Endothelial cell of umbilical vein (primary cell): ENCODE measurements at regions not wholly inside any gene's neighbourhood (a gene's known extent, or its start where the extent isn't known, plus 50 kb on each side); places are given as distances from the start of the nearest gene placed in this dataset.

ENCODE experiments used
- BruUV-seq: library from RNA; stranded (reverse); fragments of 400-500 nt; replicated peaks from 2 replicates; lab custom pipeline; 2021; lab: Mats Ljungman, UMichigan
- CTCF ChIA-PET: fragments of 300-600, 350-600 bp; sonication (Branson Sonifier 250); formaldehyde crosslinking; loops from one replicate; lab custom pipeline; 2021; ENCODE audit warnings: antibody characterized with exemption, inconsistent platforms; lab: Charles Lee
- POLR2A ChIA-PET: fragments of 300-600, 350-600 bp; sonication (Branson Sonifier 250); formaldehyde crosslinking; loops from one replicate; lab custom pipeline; 2021; ENCODE audit warnings: antibody characterized with exemption, inconsistent platforms; lab: Charles Lee
- DNase-seq: peaks from one replicate; pipeline ENCODE4 v3.0.0-alpha.2; 2011; ENCODE audit warnings: low read depth, low spot score
- FAIRE-seq: peaks from 2 replicates; lab custom pipeline; 2011; peaks lifted over from hg19 to GRCh38; lab: Jason Lieb, UNC
- H2AFZ ChIP-seq: 2 replicates; pipeline ENCODE4 v1.6.0; 2012; ENCODE audit warnings: low read depth, low read length, control low read depth, inconsistent platforms
- H3K27ac ChIP-seq: 2 replicates; pipeline ENCODE4 v1.5.1; 2011; ENCODE audit warnings: low read depth, mild to moderate bottlenecking, control low read depth, low read length, moderate library complexity; ENCODE audit not compliant: insufficient read depth
- H3K27me3 ChIP-seq, 2 experiments: 2 replicates each; pipeline versions ENCODE4 v1.6.0 to v1.6.1; 2011; ENCODE audit warnings: low read length in 2 of 2, mixed read lengths in 1 of 2; ENCODE audit not compliant: control insufficient read depth in 2 of 2, insufficient read depth in 2 of 2
- H3K36me3 ChIP-seq, 2 experiments: 2 replicates in 1 of 2; 3 replicates in 1 of 2; pipeline ENCODE4 v1.5.1; 2011; ENCODE audit warnings: low read length in 2 of 2, mild to moderate bottlenecking in 1 of 2, moderate library complexity in 1 of 2; ENCODE audit not compliant: control insufficient read depth in 2 of 2, insufficient read depth in 2 of 2; ENCODE audit errors: extremely low read depth in 1 of 2
- H3K4me1 ChIP-seq: 3 replicates; pipeline ENCODE4 v1.5.1; 2011; ENCODE audit warnings: mild to moderate bottlenecking, low read length; ENCODE audit not compliant: control insufficient read depth, insufficient read depth; ENCODE audit errors: extremely low read depth
- H3K4me2 ChIP-seq: 2 replicates; pipeline ENCODE4 v1.6.1; 2011; ENCODE audit warnings: low read length, control low read depth, mixed read lengths; ENCODE audit not compliant: insufficient read depth
- H3K4me3 ChIP-seq, 3 experiments: fragments of 200-600 bp in 1 of 3; sonication (generic), shearing (Covaris generic) in 1 of 3; replicated peaks in 1 of 3; 2 replicates each; pipeline ENCODE4 v1.5.1; 2011 to 2016; ENCODE audit warnings: control low read depth in 3 of 3, low read length in 3 of 3, mild to moderate bottlenecking in 2 of 3, inconsistent platforms in 1 of 3, low read depth in 1 of 3, moderate library complexity in 1 of 3; ENCODE audit not compliant: insufficient read depth in 1 of 3
- H3K79me2 ChIP-seq: 2 replicates; pipeline ENCODE4 v1.6.0; 2012; ENCODE audit warnings: low read length, inconsistent platforms; ENCODE audit not compliant: control insufficient read depth, insufficient read depth
- H3K9ac ChIP-seq: replicated peaks from 2 replicates; pipeline ENCODE3; 2011; ENCODE audit warnings: low read length, control low read depth; ENCODE audit not compliant: insufficient read depth; ENCODE audit errors: extremely low read depth
- H3K9me1 ChIP-seq: replicated peaks from 3 replicates; pipeline ENCODE4 v1.6.0; 2011; ENCODE audit warnings: mild to moderate bottlenecking, low read length; ENCODE audit not compliant: control insufficient read depth, insufficient read depth; ENCODE audit errors: extremely low read depth
- H3K9me3 ChIP-seq: replicated peaks from 2 replicates; pipeline ENCODE4 v1.5.1; 2012; ENCODE audit warnings: low read length, inconsistent platforms; ENCODE audit not compliant: control insufficient read depth, insufficient read depth
- H4K20me1 ChIP-seq: replicated peaks from 2 replicates; pipeline ENCODE3; 2011; ENCODE audit warnings: mild to moderate bottlenecking, low read length; ENCODE audit not compliant: control insufficient read depth, insufficient read depth; ENCODE audit errors: extremely low read depth
- CTCF ChIP-seq, 2 donors: IDR thresholded peaks; 1 replicate in 1 of 2; 2 replicates in 1 of 2; pipeline ENCODE4 v1.5.1; 2011; ENCODE audit warnings: low read length in 2 of 2, mild to moderate bottlenecking in 2 of 2, moderate library complexity in 2 of 2, control low read depth in 1 of 2, inconsistent platforms in 1 of 2, low read depth in 1 of 2; ENCODE audit not compliant: insufficient read depth in 1 of 2; ENCODE audit errors: extremely low read depth in 1 of 2
- EZH2 ChIP-seq: IDR thresholded peaks from 2 replicates; pipeline ENCODE4 v1.6.1; 2012; ENCODE audit warnings: borderline replicate concordance, low read depth, mild to moderate bottlenecking, moderate library complexity, low read length, inconsistent platforms; ENCODE audit not compliant: severe bottlenecking
- FOS ChIP-seq: IDR thresholded peaks from 2 replicates; pipeline ENCODE4 v1.6.1; 2011; ENCODE audit warnings: mild to moderate bottlenecking, low read length, moderate library complexity, borderline replicate concordance; ENCODE audit not compliant: insufficient read depth
- MAX ChIP-seq: IDR thresholded peaks from 2 replicates; pipeline ENCODE4 v1.6.1; 2011; ENCODE audit not compliant: insufficient read depth, insufficient read length
- MYC ChIP-seq: IDR thresholded peaks from one replicate; pipeline ENCODE4 v1.6.1; 2011; ENCODE audit warnings: mild to moderate bottlenecking, low read depth, low read length
- POLR2A ChIP-seq: IDR thresholded peaks from 2 replicates; pipeline ENCODE4 v1.6.1; 2012; ENCODE audit warnings: low read depth, mild to moderate bottlenecking, control low read depth, low read length
- POLR2AphosphoS5 ChIP-seq: IDR thresholded peaks from 2 replicates; pipeline ENCODE4 v1.6.1; 2012; ENCODE audit warnings: low read depth, mild to moderate bottlenecking, control low read depth, low read length, moderate library complexity; ENCODE audit not compliant: insufficient read depth
- dilution Hi-C: fragments of 300-500 bp; cut with MboI; formaldehyde crosslinking; loops from one replicate; pipeline ENCODE4 v1.15.0; 2019; ENCODE audit warnings: low sequenced_read_pairs; ENCODE audit not compliant: extremely low pct_ligation_motif_present
- intact Hi-C: fragments of 100-400 bp; cut with micrococcal nuclease; formaldehyde crosslinking; loops from one replicate; pipeline ENCODE4 v1.10.0; 2022

GRCh38 chr11:26017322-26017860 is 314.5 kb upstream of the ANO3 start:
- CTCF ChIA-PET: interaction anchor here (1.4 to 1.8 kb wide), 2 partner anchors 11 to 35 kb away, joined by 4 to 5 read pairs; no protein-coding TSS in a partner anchor
- FAIRE-seq: no peak
- no peaks in the 10 kb centered on the region for H3K9me1 ChIP-seq
- no peaks in the 10 kb centered on the region for H3K9me3 ChIP-seq
- TF ChIP-seq CTCF (IDR thresholded peaks at IDR 0.05; ENCODE audit: extremely low read depth in 1 of 2, insufficient read depth in 1 of 2, low read depth in 1 of 2, low read length in 2 of 2) (no peak), EZH2 (no peak)
- no peak overlapping the region for H3K4me3 ChIP-seq
- H3K36me3 ChIP-seq: no peaks in the 10 kb centered on the region
- no peaks in the 10 kb centered on the region for H4K20me1 ChIP-seq
- dilution Hi-C loops: no loop called here
- no peaks in the 10 kb centered on the region for H3K4me1 ChIP-seq
- POLR2A ChIA-PET: no interaction called here
- H3K27ac ChIP-seq: no peak overlapping the region
- H3K79me2 ChIP-seq: no peaks in the 10 kb centered on the region
- BruUV-seq: no TSS peak
- no peak overlapping the region for H3K4me2 ChIP-seq
- H3K27me3 ChIP-seq: no peaks in the 10 kb centered on the region
- H3K9ac ChIP-seq: no peak overlapping the region
- intact Hi-C loops: no loop called here
- no peak overlapping the region for H2AFZ ChIP-seq
- DNase-seq: no peak

GRCh38 chr11:26017903-26018302 is 314.0 kb upstream of the ANO3 start:
- dilution Hi-C loops (no loop called here), intact Hi-C loops (no loop called here)
- DNase-seq (no peak), FAIRE-seq (no peak)
- Histone ChIP-seq H3K27me3 (no peaks in the 10 kb centered on the region), H3K4me3 (no peak overlapping the region), H3K9me1 (no peaks in the 10 kb centered on the region), H3K9me3 (no peaks in the 10 kb centered on the region), H3K4me1 (no peaks in the 10 kb centered on the region), H3K27ac (no peak overlapping the region), H3K36me3 (no peaks in the 10 kb centered on the region), H4K20me1 (no peaks in the 10 kb centered on the region), H3K4me2 (no peak overlapping the region), H3K79me2 (no peaks in the 10 kb centered on the region), H3K9ac (no peak overlapping the region), H2AFZ (no peak overlapping the region)
- TF ChIP-seq POLR2A (no peak), EZH2 (no peak), FOS (no peak), POLR2AphosphoS5 (no peak), MYC (no peak), MAX (no peak), CTCF (IDR thresholded peaks at IDR 0.05; ENCODE audit: extremely low read depth in 1 of 2, insufficient read depth in 1 of 2, low read depth in 1 of 2, low read length in 2 of 2) (no peak)
- ChIA-PET CTCF (interaction anchor here (1.4 to 1.8 kb wide), 2 partner anchors 12 to 36 kb away, joined by 4 to 5 read pairs; no protein-coding TSS in a partner anchor), POLR2A (no interaction called here)
- no TSS peak for BruUV-seq
